Astrocyte (in vitro differentiated cells and primary cell): ENCODE measurements at regions not wholly inside any gene's neighbourhood (a gene's known extent, or its start where the extent isn't known, plus 50 kb on each side); places are given as distances from the start of the nearest gene placed in this dataset.

ENCODE experiments used
- DNase-seq: peaks from one replicate; pipeline ENCODE4 v3.0.0-alpha.2; 2010; ENCODE audit warnings: low read depth
- FAIRE-seq: peaks from 2 replicates; lab custom pipeline; 2011; peaks lifted over from hg19 to GRCh38; lab: Jason Lieb, UNC
- H2AFZ ChIP-seq: 2 replicates; pipeline ENCODE4 v1.6.0; 2012; ENCODE audit warnings: low read depth, low read length, inconsistent platforms
- H3K27ac ChIP-seq: 2 replicates; pipeline ENCODE4 v1.5.1; 2011; ENCODE audit warnings: low read depth, low read length, inconsistent platforms
- H3K27me3 ChIP-seq: 2 replicates; pipeline ENCODE4 v1.6.0; 2011; ENCODE audit warnings: low read length, inconsistent platforms; ENCODE audit not compliant: insufficient read depth
- H3K36me3 ChIP-seq: 2 replicates; pipeline ENCODE4 v1.5.1; 2011; ENCODE audit warnings: low read length, inconsistent platforms; ENCODE audit not compliant: insufficient read depth
- H3K4me1 ChIP-seq: 2 replicates; pipeline ENCODE4 v1.5.1; 2011; ENCODE audit warnings: low read length, inconsistent platforms; ENCODE audit not compliant: insufficient read depth
- H3K4me2 ChIP-seq: 2 replicates; pipeline ENCODE4 v1.6.0; 2012; ENCODE audit warnings: low read length, inconsistent platforms
- H3K4me3 ChIP-seq: 2 replicates; pipeline ENCODE4 v1.5.1; 2011; ENCODE audit warnings: low read depth, mild to moderate bottlenecking, low read length, inconsistent platforms; ENCODE audit not compliant: insufficient read depth
- H3K79me2 ChIP-seq: 2 replicates; pipeline ENCODE4 v1.6.0; 2012; ENCODE audit warnings: mild to moderate bottlenecking, low read length, inconsistent platforms; ENCODE audit not compliant: insufficient read depth
- H3K9ac ChIP-seq: 2 replicates; pipeline ENCODE4 v1.6.0; 2012; ENCODE audit warnings: mild to moderate bottlenecking, low read length, inconsistent platforms
- H3K9me3 ChIP-seq: 2 replicates; pipeline ENCODE4 v1.5.1; 2012; ENCODE audit warnings: low read depth, mild to moderate bottlenecking, low read length, inconsistent platforms; ENCODE audit not compliant: insufficient read depth
- H4K20me1 ChIP-seq: 2 replicates; pipeline ENCODE4 v1.6.0; 2012; ENCODE audit warnings: low read length, inconsistent platforms; ENCODE audit not compliant: insufficient read depth
- H3K27ac Mint-ChIP-seq: one replicate; pipeline ENCODE4 v1.8.0; 2021; ENCODE audit warnings: mild to moderate bottlenecking, mixed read lengths; ENCODE audit not compliant: unreplicated experiment
- H3K27me3 Mint-ChIP-seq: one replicate; pipeline ENCODE4 v1.8.0; 2021; ENCODE audit warnings: low read depth, mixed read lengths; ENCODE audit not compliant: unreplicated experiment
- H3K36me3 Mint-ChIP-seq: one replicate; pipeline ENCODE4 v1.8.0; 2021; ENCODE audit warnings: low read depth, mixed read lengths; ENCODE audit not compliant: unreplicated experiment
- H3K4me1 Mint-ChIP-seq: one replicate; pipeline ENCODE4 v1.8.0; 2021; ENCODE audit warnings: low read depth, mixed read lengths; ENCODE audit not compliant: unreplicated experiment
- H3K4me3 Mint-ChIP-seq: one replicate; pipeline ENCODE4 v1.8.0; 2021; ENCODE audit warnings: mild to moderate bottlenecking, moderate library complexity, mixed read lengths; ENCODE audit not compliant: unreplicated experiment
- H3K9me3 Mint-ChIP-seq: one replicate; pipeline ENCODE4 v1.8.0; 2021; ENCODE audit warnings: mild to moderate bottlenecking, mixed read lengths; ENCODE audit not compliant: unreplicated experiment
- CTCF ChIP-seq: IDR thresholded peaks from 2 replicates; pipeline ENCODE4 v1.5.1; 2011; ENCODE audit warnings: low read depth, mild to moderate bottlenecking, inconsistent platforms, low read length, moderate library complexity; ENCODE audit not compliant: insufficient read depth
- EZH2 ChIP-seq: IDR thresholded peaks from 2 replicates; pipeline ENCODE4 v1.6.1; 2012; ENCODE audit warnings: mild to moderate bottlenecking, low read length, inconsistent platforms; ENCODE audit not compliant: insufficient read depth

- no peak overlapping the region for H3K27ac ChIP-seq
- no peak overlapping the region for H3K4me3 Mint-ChIP-seq
Observed at GRCh38 chr12:38137287-38137686, 179.3 kb upstream of the ALG10B start.

GRCh38 chr12:38137716-38138115 is 178.9 kb upstream of the ALG10B start:
- no peak overlapping the region for H3K27ac ChIP-seq
- no peaks in the 10 kb centered on the region for H4K20me1 ChIP-seq
- TF ChIP-seq CTCF (no peak), EZH2 (no peak)
- no peak for FAIRE-seq
- no peaks in the 10 kb centered on the region for H3K27me3 Mint-ChIP-seq
- no peak overlapping the region for H2AFZ ChIP-seq
- no peak overlapping the region for H3K9ac ChIP-seq
- H3K4me1 Mint-ChIP-seq: no peaks in the 10 kb centered on the region
- peaks cover 2% of the 10 kb centered on the region for H3K9me3 Mint-ChIP-seq
- H3K36me3 Mint-ChIP-seq: no peaks in the 10 kb centered on the region
- no peaks in the 10 kb centered on the region for H3K27me3 ChIP-seq
- no peaks in the 10 kb centered on the region for H3K9me3 ChIP-seq
- no peak overlapping the region for H3K4me3 ChIP-seq
- H3K27ac Mint-ChIP-seq: no peak overlapping the region
- no peak overlapping the region for H3K4me2 ChIP-seq
- H3K79me2 ChIP-seq: no peaks in the 10 kb centered on the region
- DNase-seq: no peak
- no peaks in the 10 kb centered on the region for H3K36me3 ChIP-seq
- H3K4me1 ChIP-seq: no peaks in the 10 kb centered on the region
- no peak overlapping the region for H3K4me3 Mint-ChIP-seq

More at GRCh38 chr12:38137287-38137686, 179.3 kb upstream of the ALG10B start:
- DNase-seq (no peak), FAIRE-seq (no peak)
- TF ChIP-seq EZH2 (no peak), CTCF (no peak)
- Histone ChIP-seq H3K4me3 (no peak overlapping the region), H3K79me2 (no peaks in the 10 kb centered on the region), H3K4me1 (no peaks in the 10 kb centered on the region), H4K20me1 (no peaks in the 10 kb centered on the region), H3K36me3 (no peaks in the 10 kb centered on the region), H2AFZ (no peak overlapping the region), H3K4me2 (no peak overlapping the region), H3K27me3 (no peaks in the 10 kb centered on the region), H3K9me3 (no peaks in the 10 kb centered on the region), H3K9ac (no peak overlapping the region)
- no peaks in the 10 kb centered on the region for H3K27me3 Mint-ChIP-seq
- no peaks in the 10 kb centered on the region for H3K4me1 Mint-ChIP-seq
- H3K36me3 Mint-ChIP-seq: no peaks in the 10 kb centered on the region
- no peak overlapping the region for H3K27ac Mint-ChIP-seq
- no peaks in the 10 kb centered on the region for H3K9me3 Mint-ChIP-seq
